Thyroid gland (tissue), 4 donors: ENCODE measurements at regions not wholly inside any gene's neighbourhood (a gene's known extent, or its start where the extent isn't known, plus 50 kb on each side); places are given as distances from the start of the nearest gene placed in this dataset.

Experiments
- DNase-seq, 2 donors: peaks; one replicate each; pipeline ENCODE4 v3.0.0-alpha.2; 2019
- H3K27ac ChIP-seq, 3 donors: fragments of 200-600 bp; sonication (generic); 1 replicate in 2 of 3; 2 replicates in 1 of 3; pipeline ENCODE4 v1.5.1; 2016 to 2019; ENCODE audit warnings: mild to moderate bottlenecking in 1 of 3, moderate library complexity in 1 of 3
- H3K27me3 ChIP-seq: fragments of 200-600 bp; sonication (generic); one replicate; pipeline ENCODE4 v1.5.1; 2019
- H3K36me3 ChIP-seq, 2 donors: fragments of 200-600 bp; sonication (generic); one replicate each; pipeline ENCODE4 v1.5.1; 2016 to 2019
- H3K4me1 ChIP-seq, 2 donors: fragments of 200-600 bp; sonication (generic); one replicate each; pipeline ENCODE4 v1.5.1; 2017 to 2019
- H3K4me3 ChIP-seq, 3 donors: fragments of 200-600 bp; sonication (generic); replicated peaks in 1 of 3; 1 replicate in 2 of 3; 2 replicates in 1 of 3; pipeline ENCODE4 v1.5.1; 2016; ENCODE audit warnings: mild to moderate bottlenecking in 1 of 3
- H3K9me3 ChIP-seq: fragments of 200-600 bp; sonication (generic); one replicate; pipeline ENCODE4 v1.5.1; 2017
- POLR2A ChIP-seq, 2 donors: fragments of 450-650 bp; IDR thresholded peaks; one replicate each; pipeline ENCODE4 v1.6.1; 2017; ENCODE audit warnings: antibody characterized with exemption in 2 of 2, mild to moderate bottlenecking in 2 of 2, moderate library complexity in 1 of 2
- WGBS, 2 donors: methylation state at CpG; one replicate each; pipeline ENCODE4 v1.1.5; 2017; 5-methylcytosine and 5-hydroxymethylcytosine counted together
- intact Hi-C: fragments of 100-400 bp; cut with DNase I; formaldehyde crosslinking; loops from one replicate; pipeline ENCODE4 v1.15.1; 2023
- TF ChIP-seq, protein P1 (sequence below), 6 experiments: fragments of 200-600 bp in 3 of 6; fragments of 450-650 bp in 3 of 6; sonication (generic) in 3 of 6; IDR thresholded peaks; one replicate each; pipeline ENCODE4 v1.5.1; 2016 to 2019; ENCODE audit warnings: antibody characterized with exemption in 6 of 6, mild to moderate bottlenecking in 2 of 6, inconsistent platforms in 1 of 6, moderate library complexity in 1 of 6

DNA sequence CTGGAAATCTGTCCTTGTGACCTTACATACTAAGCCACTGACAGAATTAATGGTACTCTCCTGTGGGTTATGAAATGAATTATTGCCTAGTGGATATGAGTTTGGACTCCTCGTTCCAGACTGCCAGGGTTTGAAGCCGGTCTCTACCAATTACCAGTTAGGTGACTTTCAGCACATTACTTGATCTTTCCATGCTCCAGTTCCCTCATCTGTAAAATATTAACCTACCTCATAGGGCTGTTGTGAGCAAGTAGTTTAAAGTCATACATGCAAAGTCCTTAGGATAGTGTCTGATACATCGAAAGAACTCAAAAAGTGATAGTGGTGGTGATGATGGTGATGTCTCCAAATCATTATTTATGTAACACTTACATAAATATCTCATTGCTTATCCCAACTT lies 373.5 kb upstream of the ARX start:
- H3K27me3 ChIP-seq, result no peaks in the 10 kb centered on the region
- intact Hi-C loops, result no loop called here
- H3K36me3 ChIP-seq, result no peaks in the 10 kb centered on the region
- no peaks in the 10 kb centered on the region for H3K9me3 ChIP-seq
- DNase-seq, result no peak
- H3K4me3 ChIP-seq, result no peak overlapping the region
- TF ChIP-seq POLR2A (IDR thresholded peaks at IDR 0.05), result no peak
- TF ChIP-seq, protein P1, sequence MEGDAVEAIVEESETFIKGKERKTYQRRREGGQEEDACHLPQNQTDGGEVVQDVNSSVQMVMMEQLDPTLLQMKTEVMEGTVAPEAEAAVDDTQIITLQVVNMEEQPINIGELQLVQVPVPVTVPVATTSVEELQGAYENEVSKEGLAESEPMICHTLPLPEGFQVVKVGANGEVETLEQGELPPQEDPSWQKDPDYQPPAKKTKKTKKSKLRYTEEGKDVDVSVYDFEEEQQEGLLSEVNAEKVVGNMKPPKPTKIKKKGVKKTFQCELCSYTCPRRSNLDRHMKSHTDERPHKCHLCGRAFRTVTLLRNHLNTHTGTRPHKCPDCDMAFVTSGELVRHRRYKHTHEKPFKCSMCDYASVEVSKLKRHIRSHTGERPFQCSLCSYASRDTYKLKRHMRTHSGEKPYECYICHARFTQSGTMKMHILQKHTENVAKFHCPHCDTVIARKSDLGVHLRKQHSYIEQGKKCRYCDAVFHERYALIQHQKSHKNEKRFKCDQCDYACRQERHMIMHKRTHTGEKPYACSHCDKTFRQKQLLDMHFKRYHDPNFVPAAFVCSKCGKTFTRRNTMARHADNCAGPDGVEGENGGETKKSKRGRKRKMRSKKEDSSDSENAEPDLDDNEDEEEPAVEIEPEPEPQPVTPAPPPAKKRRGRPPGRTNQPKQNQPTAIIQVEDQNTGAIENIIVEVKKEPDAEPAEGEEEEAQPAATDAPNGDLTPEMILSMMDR (IDR thresholded peaks at IDR 0.05), result no peak
- 83 to 87% methylated on average over 3 of the region's 3 CpGs for WGBS, 2 donors
- H3K27ac ChIP-seq, result no peak overlapping the region
- no peaks in the 10 kb centered on the region for H3K4me1 ChIP-seq

DNA sequence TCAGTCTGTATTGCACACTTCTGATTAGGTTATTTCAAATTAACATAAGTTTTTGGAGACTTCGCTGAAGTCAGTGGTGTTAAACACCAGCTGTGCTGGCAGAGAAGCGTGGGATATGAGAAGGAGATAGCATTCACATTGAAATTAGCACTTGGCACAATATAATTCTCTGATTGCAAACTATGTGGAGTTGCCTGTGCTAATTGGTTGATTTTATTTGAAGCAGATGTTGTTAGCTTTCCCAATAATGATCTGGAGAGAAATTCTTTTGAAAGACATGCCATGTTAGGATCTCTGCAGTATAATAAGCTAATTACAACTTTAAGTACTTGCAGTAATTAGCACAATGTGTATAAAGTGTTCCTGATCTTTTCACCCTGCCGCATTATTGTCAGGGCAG lies 367.4 kb upstream of the ARX start:
- DNase-seq, result no peak
- Histone ChIP-seq H3K36me3 (no peaks in the 10 kb centered on the region), H3K4me1 (no peaks in the 10 kb centered on the region), H3K27me3 (no peaks in the 10 kb centered on the region), H3K27ac (no peak overlapping the region), H3K9me3 (no peaks in the 10 kb centered on the region), H3K4me3 (no peak overlapping the region)
- intact Hi-C loops, result no loop called here
- TF ChIP-seq POLR2A (IDR thresholded peaks at IDR 0.05), result no peak
- TF ChIP-seq, protein P1 (IDR thresholded peaks at IDR 0.05), result no peak
- WGBS, 2 donors, result 57 to 67% methylated on average over 3 of the region's 3 CpGs

DNA sequence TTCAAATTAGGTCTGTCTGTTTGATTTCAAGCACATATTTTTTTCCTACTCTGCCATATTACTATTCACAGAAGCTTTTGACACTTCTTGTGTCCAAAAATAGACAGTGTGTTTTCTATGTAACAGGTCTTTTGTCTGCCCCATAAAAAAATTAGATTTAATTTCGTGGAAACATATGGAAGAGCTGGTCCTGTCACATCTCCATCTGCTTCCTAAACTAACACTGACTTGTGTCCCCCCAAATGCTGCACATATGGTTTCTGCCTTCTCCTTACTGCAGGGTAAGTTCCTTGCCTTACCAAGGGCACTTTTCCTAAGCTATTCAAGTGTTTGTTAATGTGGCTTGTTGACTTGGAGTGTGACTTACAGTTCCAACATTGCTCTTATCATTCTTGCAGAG lies 340.7 kb upstream of the ARX start:
- H3K9me3 ChIP-seq, result no peaks in the 10 kb centered on the region
- H3K4me1 ChIP-seq, result no peaks in the 10 kb centered on the region
- H3K27me3 ChIP-seq, result no peaks in the 10 kb centered on the region
- WGBS, 2 donors, result 17 to 33% methylated on average over 1 of the region's 1 CpG
- intact Hi-C loops, result no loop called here
- no peak overlapping the region for H3K27ac ChIP-seq
- no peak overlapping the region for H3K4me3 ChIP-seq
- DNase-seq, result no peak
- H3K36me3 ChIP-seq, result no peaks in the 10 kb centered on the region
- no peak for TF ChIP-seq POLR2A (IDR thresholded peaks at IDR 0.05)
- TF ChIP-seq, protein P1 (IDR thresholded peaks at IDR 0.05), result no peak

DNA sequence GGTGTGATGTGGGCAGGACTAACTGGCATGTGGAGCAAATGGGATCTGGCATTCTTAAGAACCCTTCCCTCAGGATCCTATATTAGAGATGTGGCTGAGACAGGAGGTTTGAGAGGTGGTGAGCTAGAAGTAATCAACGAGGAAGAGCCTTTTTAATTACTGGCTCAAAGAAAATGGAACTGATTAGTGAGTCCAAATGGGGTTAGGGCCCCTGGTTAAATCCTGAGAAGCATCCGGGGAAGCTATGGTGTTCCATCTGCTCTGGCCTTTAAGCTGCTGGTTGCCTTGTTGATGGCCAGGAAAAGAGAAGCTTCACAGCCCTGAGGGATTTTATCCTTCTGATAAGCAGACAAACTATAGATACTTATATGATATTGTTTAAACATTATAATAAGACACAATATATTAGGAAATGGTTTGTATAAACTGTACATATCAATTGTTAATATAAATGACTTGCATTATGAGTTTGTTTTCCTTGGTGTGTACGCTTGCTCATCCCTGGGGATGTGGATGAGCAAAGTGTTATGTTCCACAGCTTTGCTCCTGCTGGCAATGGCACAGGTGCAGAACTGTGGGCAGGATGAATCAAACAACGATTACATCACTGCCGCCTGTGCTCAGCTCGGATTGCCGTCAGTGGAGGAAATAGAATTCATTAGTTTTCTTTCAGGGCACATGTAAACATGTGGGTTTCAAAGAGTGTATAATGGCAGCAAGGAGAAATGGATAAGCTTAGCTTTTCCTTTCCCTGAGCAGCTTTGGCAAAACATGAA lies 328.6 kb upstream of the ARX start:
- H3K4me3 ChIP-seq, result no peak overlapping the region
- no peaks in the 10 kb centered on the region for H3K36me3 ChIP-seq
- WGBS, 2 donors, result 72 to 73% methylated on average over 7 of the region's 7 CpGs
- no peak for TF ChIP-seq POLR2A (IDR thresholded peaks at IDR 0.05)
- H3K27ac ChIP-seq, result no peak overlapping the region
- intact Hi-C loops, result no loop called here
- no peaks in the 10 kb centered on the region for H3K4me1 ChIP-seq
- H3K9me3 ChIP-seq, result no peaks in the 10 kb centered on the region
- no peak for DNase-seq
- H3K27me3 ChIP-seq, result no peaks in the 10 kb centered on the region

DNA sequence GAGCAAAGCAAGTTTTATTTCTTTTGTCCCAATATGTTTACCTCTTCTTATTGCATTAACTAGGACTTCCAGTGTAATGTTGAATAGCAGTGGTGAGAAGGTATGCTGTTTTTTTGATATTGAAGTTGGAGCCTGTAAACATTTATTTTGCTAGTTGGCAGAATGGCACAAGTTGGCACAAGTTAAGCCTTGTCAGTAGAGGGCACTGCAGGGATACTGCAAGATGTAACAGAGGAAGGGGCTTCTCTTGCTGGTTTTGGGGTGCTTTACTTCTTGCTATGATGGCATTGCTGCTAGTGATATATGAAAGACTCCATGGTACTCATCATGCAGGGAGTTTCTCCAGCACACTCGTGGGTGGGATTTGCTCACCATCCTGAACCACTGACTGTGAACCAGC lies 327.3 kb upstream of the ARX start:
- H3K4me1 ChIP-seq, result no peaks in the 10 kb centered on the region
- H3K27me3 ChIP-seq, result no peaks in the 10 kb centered on the region
- H3K4me3 ChIP-seq, result no peak overlapping the region
- DNase-seq, result no peak
- WGBS, 2 donors, result 20 to 67% methylated on average over 1 of the region's 1 CpG
- no peaks in the 10 kb centered on the region for H3K36me3 ChIP-seq
- intact Hi-C loops, result no loop called here
- TF ChIP-seq, protein P1 (IDR thresholded peaks at IDR 0.05), result no peak
- no peak for TF ChIP-seq POLR2A (IDR thresholded peaks at IDR 0.05)
- H3K9me3 ChIP-seq, result no peaks in the 10 kb centered on the region
- H3K27ac ChIP-seq, result no peak overlapping the region
